ENCODE measurements at regions not wholly inside any gene's neighbourhood (a gene's known extent, or its start where the extent isn't known, plus 50 kb on each side); places are given as distances from the start of the nearest gene placed in this dataset.
A peak's percentile ranks its signal among the peaks of the same experiment; 100 is the strongest.

- DNase-seq, result no peak
- Histone ChIP-seq H3K27me3 (ENCODE audit: insufficient read depth, low read depth, severe bottlenecking) (no peaks in the 10 kb centered on the region), H3K36me3 (no peaks in the 10 kb centered on the region), H3K9me3 (ENCODE audit: severe bottlenecking) (no peaks in the 10 kb centered on the region), H3K4me3 (ENCODE audit: low read depth, low read length) (no peak overlapping the region), H3K27ac (no peak overlapping the region)
- no peak for TF ChIP-seq CTCF (IDR thresholded peaks at IDR 0.05; ENCODE audit: low read depth, low read length)
These were observed 306.1 kb upstream of the FAM241A start for GRCh38 chr4:111839141-111839540.

- H3K4me3 ChIP-seq (ENCODE audit: low read depth, low read length), result no peak overlapping the region
- no peaks in the 10 kb centered on the region for H3K27me3 ChIP-seq (ENCODE audit: insufficient read depth, low read depth, severe bottlenecking)
- peaks cover 4% of the 10 kb centered on the region for H3K9me3 ChIP-seq (ENCODE audit: severe bottlenecking)
- no peak for DNase-seq
- TF ChIP-seq CTCF (IDR thresholded peaks at IDR 0.05; ENCODE audit: low read depth, low read length), result no peak
- no peak overlapping the region for H3K27ac ChIP-seq
- H3K36me3 ChIP-seq, result no peaks in the 10 kb centered on the region
These were observed 302.9 kb upstream of the FAM241A start for GRCh38 chr4:111842336-111842735.

GRCh38 chr4:111847296-111848008 lies 297.8 kb upstream of the FAM241A start:
- Histone ChIP-seq H3K9me3 (ENCODE audit: severe bottlenecking) (peaks cover 4% of the 10 kb centered on the region), H3K27me3 (ENCODE audit: insufficient read depth, low read depth, severe bottlenecking) (no peaks in the 10 kb centered on the region), H3K36me3 (no peaks in the 10 kb centered on the region), H3K4me3 (ENCODE audit: low read depth, low read length) (no peak overlapping the region), H3K27ac (no peak overlapping the region)
- DNase-seq, result no peak
- TF ChIP-seq CTCF (IDR thresholded peaks at IDR 0.05; ENCODE audit: low read depth, low read length), result peak; percentile 45; the same call in 1 of the 2 replicates

- TF ChIP-seq CTCF (IDR thresholded peaks at IDR 0.05; ENCODE audit: low read depth, low read length), result no peak
- H3K27me3 ChIP-seq (ENCODE audit: insufficient read depth, low read depth, severe bottlenecking), result no peaks in the 10 kb centered on the region
- no peaks in the 10 kb centered on the region for H3K36me3 ChIP-seq
- H3K9me3 ChIP-seq (ENCODE audit: severe bottlenecking), result peaks cover 4% of the 10 kb centered on the region
- peak; percentile 55 for DNase-seq
- no peak overlapping the region for H3K4me3 ChIP-seq (ENCODE audit: low read depth, low read length)
- H3K27ac ChIP-seq, result no peak overlapping the region
These were observed 295.4 kb upstream of the FAM241A start for GRCh38 chr4:111849746-111850284.

GRCh38 chr4:111854494-111855087 lies 290.7 kb upstream of the FAM241A start:
- no peak overlapping the region for H3K4me3 ChIP-seq (ENCODE audit: low read depth, low read length)
- DNase-seq, result peak; percentile 46
- no peak overlapping the region for H3K27ac ChIP-seq
- peak; percentile 56 for TF ChIP-seq CTCF (IDR thresholded peaks at IDR 0.05; ENCODE audit: low read depth, low read length)
- no peaks in the 10 kb centered on the region for H3K27me3 ChIP-seq (ENCODE audit: insufficient read depth, low read depth, severe bottlenecking)
- H3K9me3 ChIP-seq (ENCODE audit: severe bottlenecking), result no peaks in the 10 kb centered on the region
- no peaks in the 10 kb centered on the region for H3K36me3 ChIP-seq

Measured in WERI-Rb-1 (cell line).